Anterior cingulate cortex (tissue), 58 donors: ENCODE measurements at regions not wholly inside any gene's neighbourhood (a gene's known extent, or its start where the extent isn't known, plus 50 kb on each side); places are given as distances from the start of the nearest gene placed in this dataset.
A peak's percentile ranks its signal among the peaks of the same experiment; 100 is the strongest.

ENCODE experiments used
- DNase-seq, 58 donors: peaks; one replicate each; lab custom pipeline; 2025; lab: John Stamatoyannopoulos, UW

GRCh38 chr14:101125719-101126651, 222.5 kb upstream of the RTL1 start:
- no peak for DNase-seq

- no peak for DNase-seq
Measured at GRCh38 chr14:101126731-101127130, 223.2 kb upstream of the RTL1 start.

GRCh38 chr14:101127224-101127623, 223.7 kb upstream of the RTL1 start:
- DNase-seq: no peak

GRCh38 chr14:101128478-101129321, 225.2 kb upstream of the RTL1 start:
- no peak for DNase-seq

GRCh38 chr14:101129521-101130167, 226.1 kb upstream of the RTL1 start:
- no peak for DNase-seq

GRCh38 chr14:101130861-101131260, 227.3 kb upstream of the RTL1 start:
- DNase-seq: no peak

- no peak for DNase-seq
Measured at GRCh38 chr14:101131451-101131916, 228.0 kb upstream of the RTL1 start.

- DNase-seq: no peak
Measured at GRCh38 chr14:101132051-101132571, 228.6 kb upstream of the RTL1 start.

GRCh38 chr14:101132588-101132987, 229.1 kb upstream of the RTL1 start:
- no peak for DNase-seq

GRCh38 chr14:101133068-101133467, 229.5 kb upstream of the RTL1 start:
- no peak for DNase-seq

GRCh38 chr14:101134161-101134631, 230.7 kb upstream of the RTL1 start:
- no peak for DNase-seq

GRCh38 chr14:101134851-101135433, 231.4 kb upstream of the RTL1 start:
- DNase-seq: no peak

- DNase-seq: peak in 20 of 58 donors; percentile 14 to 67 (median 46)
Measured at GRCh38 chr14:101135796-101136742, 232.5 kb upstream of the RTL1 start.

- no peak for DNase-seq
Measured at GRCh38 chr14:101137234-101137633, 233.7 kb upstream of the RTL1 start.

GRCh38 chr14:101147848-101148247, 244.3 kb upstream of the RTL1 start:
- DNase-seq: no peak

- no peak for DNase-seq
Measured at GRCh38 chr14:101150039-101150610, 246.6 kb upstream of the RTL1 start.

- no peak for DNase-seq
Measured at GRCh38 chr14:101151226-101151926, 247.9 kb upstream of the RTL1 start.

- DNase-seq: peak in 2 of 58 donors; percentile 3 to 18
Measured at GRCh38 chr14:101151927-101152305, 248.4 kb upstream of the RTL1 start.
